GM23248 (cell line): ENCODE measurements at regions not wholly inside any gene's neighbourhood (a gene's known extent, or its start where the extent isn't known, plus 50 kb on each side); places are given as distances from the start of the nearest gene placed in this dataset.

Source experiments
- EZH2 ChIP-seq: fragments of 200-600 bp; sonication (generic); IDR thresholded peaks from 2 replicates; pipeline ENCODE4 v1.6.1; 2018; ENCODE audit warnings: antibody characterized with exemption, mild to moderate bottlenecking; ENCODE audit not compliant: insufficient read depth, poor library complexity, severe bottlenecking
- EZH2phosphoT487 ChIP-seq: fragments of 200-600 bp; sonication (generic); IDR thresholded peaks from 2 replicates; pipeline ENCODE4 v1.6.1; 2018; ENCODE audit warnings: antibody characterized with exemption, moderate library complexity, mild to moderate bottlenecking, low read depth; ENCODE audit not compliant: insufficient read depth

GRCh38 chr5:87069311-87069710 is 198.4 kb upstream of the RASA1 start:
- no peak for TF ChIP-seq EZH2
- TF ChIP-seq EZH2phosphoT487: no peak
